WTC11 (cell line): ENCODE measurements at regions not wholly inside any gene's neighbourhood (a gene's known extent, or its start where the extent isn't known, plus 50 kb on each side); places are given as distances from the start of the nearest gene placed in this dataset.

Source experiments
- ATAC-seq: fragments of 200-7000 bp; cut with Tn5 transposase; 2 replicates; pipeline ENCODE4 v1.10.0; 2021; ENCODE audit warnings: mild to moderate bottlenecking, moderate library complexity
- CTCF ChIA-PET: fragments of 300-600 bp; sonication (Branson Sonifier 250); formaldehyde crosslinking; loops from one replicate; lab custom pipeline; 2021; ENCODE audit warnings: antibody characterized with exemption; lab: Charles Lee
- POLR2A ChIA-PET: fragments of 350-600 bp; sonication (Branson Sonifier 250); formaldehyde crosslinking; loops from one replicate; lab custom pipeline; 2021; ENCODE audit warnings: antibody characterized with exemption; lab: Charles Lee
- DNase-seq: peaks from one replicate; pipeline ENCODE4 v3.0.0; 2021; ENCODE audit warnings: low spot score
- H3K27ac Mint-ChIP-seq: 2 replicates; pipeline ENCODE4 v1.8.0; 2021; ENCODE audit warnings: mixed read lengths
- H3K27me3 Mint-ChIP-seq: 2 replicates; pipeline ENCODE4 v1.8.0; 2021; ENCODE audit warnings: low read depth, mild to moderate bottlenecking, moderate library complexity, mixed read lengths
- H3K36me3 Mint-ChIP-seq: 2 replicates; pipeline ENCODE4 v1.8.0; 2021; ENCODE audit warnings: mixed read lengths
- H3K4me1 Mint-ChIP-seq: 2 replicates; pipeline ENCODE4 v1.8.0; 2022; ENCODE audit warnings: mixed read lengths
- H3K4me3 Mint-ChIP-seq: 2 replicates; pipeline ENCODE4 v1.8.0; 2021; ENCODE audit warnings: mild to moderate bottlenecking, moderate library complexity, mixed read lengths
- H3K9me3 Mint-ChIP-seq: 2 replicates; pipeline ENCODE4 v1.8.0; 2021; ENCODE audit warnings: mixed read lengths
- CREM ChIP-seq: sonication (generic); formaldehyde crosslinking; IDR thresholded peaks from 2 replicates; pipeline ENCODE4 v1.8.1; 2022; ENCODE audit warnings: mild to moderate bottlenecking, missing genetic modification reagents, moderate library complexity
- JAZF1 ChIP-seq: fragments of 250-450 bp; sonication (Bioruptor Pico); IDR thresholded peaks from 2 replicates; pipeline ENCODE4 v1.9.0; 2021; ENCODE audit warnings: moderate library complexity, mild to moderate bottlenecking, inconsistent platforms
- JUN ChIP-seq: sonication (generic); formaldehyde crosslinking; IDR thresholded peaks from 2 replicates; pipeline ENCODE4 v1.8.0; 2023; ENCODE audit warnings: mild to moderate bottlenecking, missing genetic modification reagents
- MYBL2 ChIP-seq: sonication (generic); formaldehyde crosslinking; IDR thresholded peaks from 2 replicates; pipeline ENCODE4 v1.8.1; 2023; ENCODE audit warnings: mild to moderate bottlenecking, moderate library complexity, missing genetic modification reagents
- OVOL2 ChIP-seq: fragments of 250-450 bp; sonication (Bioruptor Pico); IDR thresholded peaks from 2 replicates; pipeline ENCODE4 v1.9.0; 2021; ENCODE audit warnings: mild to moderate bottlenecking, borderline replicate concordance
- RORB ChIP-seq: fragments of 250-450 bp; sonication (Bioruptor Pico); IDR thresholded peaks from 2 replicates; pipeline ENCODE4 v1.9.0; 2021; ENCODE audit warnings: mild to moderate bottlenecking
- SMAD4 ChIP-seq: sonication (generic); formaldehyde crosslinking; IDR thresholded peaks from 2 replicates; pipeline ENCODE4 v1.8.0; 2022; ENCODE audit warnings: mild to moderate bottlenecking, missing genetic modification reagents
- TCF7 ChIP-seq: sonication (generic); formaldehyde crosslinking; IDR thresholded peaks from 2 replicates; pipeline ENCODE4 v1.8.0; 2022; ENCODE audit warnings: mild to moderate bottlenecking, low read depth, missing genetic modification reagents, moderate library complexity
- ZNF219 ChIP-seq: sonication (generic); formaldehyde crosslinking; IDR thresholded peaks from 2 replicates; pipeline ENCODE4 v1.8.0; 2023; ENCODE audit warnings: missing genetic modification reagents, mild to moderate bottlenecking, borderline replicate concordance
- TF ChIP-seq, protein P1 (sequence below): sonication (generic); formaldehyde crosslinking; IDR thresholded peaks from 2 replicates; pipeline ENCODE4 v1.8.1; 2023; ENCODE audit warnings: mild to moderate bottlenecking, missing genetic modification reagents, borderline replicate concordance
- TF ChIP-seq, protein P2 (sequence below): sonication (generic); formaldehyde crosslinking; IDR thresholded peaks from 2 replicates; pipeline ENCODE4 v1.8.1; 2023; ENCODE audit warnings: mild to moderate bottlenecking, missing genetic modification reagents
- TF ChIP-seq, protein P3 (sequence below): sonication (generic); formaldehyde crosslinking; IDR thresholded peaks from 2 replicates; pipeline ENCODE4 v1.8.0; 2023; ENCODE audit warnings: mild to moderate bottlenecking, missing genetic modification reagents
- TF ChIP-seq, protein P4 (sequence below): sonication (generic); formaldehyde crosslinking; IDR thresholded peaks from 2 replicates; pipeline ENCODE4 v1.8.1; 2022; ENCODE audit warnings: low read depth, mild to moderate bottlenecking, moderate library complexity, missing genetic modification reagents, borderline replicate concordance
- TF ChIP-seq, protein P5 (sequence below): sonication (generic); formaldehyde crosslinking; IDR thresholded peaks from 2 replicates; pipeline ENCODE4 v1.8.1; 2023; ENCODE audit warnings: mild to moderate bottlenecking, missing genetic modification reagents
- TF ChIP-seq, protein P6 (sequence below): sonication (generic); formaldehyde crosslinking; IDR thresholded peaks from 2 replicates; pipeline ENCODE4 v1.8.1; 2023; ENCODE audit warnings: mild to moderate bottlenecking, missing genetic modification reagents, moderate library complexity

DNA sequence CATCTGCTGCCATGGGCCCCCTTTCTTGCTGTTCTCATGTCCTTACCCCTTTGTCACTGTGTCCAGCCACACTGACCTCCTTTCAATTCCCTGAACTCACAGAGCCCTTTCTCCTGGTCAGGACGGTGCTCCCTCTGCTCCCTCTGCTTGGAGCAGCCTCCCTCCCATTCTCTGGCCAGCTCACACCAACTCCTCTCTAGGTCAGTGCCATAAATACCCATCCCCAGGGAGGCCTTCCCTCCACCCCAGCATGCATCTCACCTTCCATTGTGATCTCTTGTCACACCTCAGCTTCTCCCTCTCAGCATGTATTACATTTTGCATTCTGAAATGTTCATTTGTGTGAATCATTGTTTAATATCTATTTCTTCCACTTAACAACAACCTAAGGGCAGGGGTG, 50.9 kb upstream of the PRNP start:
- no peaks in the 10 kb centered on the region; the same call in 1 of the 2 replicates for H3K27me3 Mint-ChIP-seq
- H3K4me3 Mint-ChIP-seq: no peak overlapping the region
- H3K4me1 Mint-ChIP-seq: no peaks in the 10 kb centered on the region
- POLR2A ChIA-PET: no interaction called here
- TF ChIP-seq, protein P1, sequence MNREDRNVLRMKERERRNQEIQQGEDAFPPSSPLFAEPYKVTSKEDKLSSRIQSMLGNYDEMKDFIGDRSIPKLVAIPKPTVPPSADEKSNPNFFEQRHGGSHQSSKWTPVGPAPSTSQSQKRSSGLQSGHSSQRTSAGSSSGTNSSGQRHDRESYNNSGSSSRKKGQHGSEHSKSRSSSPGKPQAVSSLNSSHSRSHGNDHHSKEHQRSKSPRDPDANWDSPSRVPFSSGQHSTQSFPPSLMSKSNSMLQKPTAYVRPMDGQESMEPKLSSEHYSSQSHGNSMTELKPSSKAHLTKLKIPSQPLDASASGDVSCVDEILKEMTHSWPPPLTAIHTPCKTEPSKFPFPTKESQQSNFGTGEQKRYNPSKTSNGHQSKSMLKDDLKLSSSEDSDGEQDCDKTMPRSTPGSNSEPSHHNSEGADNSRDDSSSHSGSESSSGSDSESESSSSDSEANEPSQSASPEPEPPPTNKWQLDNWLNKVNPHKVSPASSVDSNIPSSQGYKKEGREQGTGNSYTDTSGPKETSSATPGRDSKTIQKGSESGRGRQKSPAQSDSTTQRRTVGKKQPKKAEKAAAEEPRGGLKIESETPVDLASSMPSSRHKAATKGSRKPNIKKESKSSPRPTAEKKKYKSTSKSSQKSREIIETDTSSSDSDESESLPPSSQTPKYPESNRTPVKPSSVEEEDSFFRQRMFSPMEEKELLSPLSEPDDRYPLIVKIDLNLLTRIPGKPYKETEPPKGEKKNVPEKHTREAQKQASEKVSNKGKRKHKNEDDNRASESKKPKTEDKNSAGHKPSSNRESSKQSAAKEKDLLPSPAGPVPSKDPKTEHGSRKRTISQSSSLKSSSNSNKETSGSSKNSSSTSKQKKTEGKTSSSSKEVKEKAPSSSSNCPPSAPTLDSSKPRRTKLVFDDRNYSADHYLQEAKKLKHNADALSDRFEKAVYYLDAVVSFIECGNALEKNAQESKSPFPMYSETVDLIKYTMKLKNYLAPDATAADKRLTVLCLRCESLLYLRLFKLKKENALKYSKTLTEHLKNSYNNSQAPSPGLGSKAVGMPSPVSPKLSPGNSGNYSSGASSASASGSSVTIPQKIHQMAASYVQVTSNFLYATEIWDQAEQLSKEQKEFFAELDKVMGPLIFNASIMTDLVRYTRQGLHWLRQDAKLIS: no peak
- TF ChIP-seq OVOL2 (CRISPR knock-in tag) (no peak), MYBL2 (CRISPR knock-in tag) (no peak)
- TF ChIP-seq, protein P2, sequence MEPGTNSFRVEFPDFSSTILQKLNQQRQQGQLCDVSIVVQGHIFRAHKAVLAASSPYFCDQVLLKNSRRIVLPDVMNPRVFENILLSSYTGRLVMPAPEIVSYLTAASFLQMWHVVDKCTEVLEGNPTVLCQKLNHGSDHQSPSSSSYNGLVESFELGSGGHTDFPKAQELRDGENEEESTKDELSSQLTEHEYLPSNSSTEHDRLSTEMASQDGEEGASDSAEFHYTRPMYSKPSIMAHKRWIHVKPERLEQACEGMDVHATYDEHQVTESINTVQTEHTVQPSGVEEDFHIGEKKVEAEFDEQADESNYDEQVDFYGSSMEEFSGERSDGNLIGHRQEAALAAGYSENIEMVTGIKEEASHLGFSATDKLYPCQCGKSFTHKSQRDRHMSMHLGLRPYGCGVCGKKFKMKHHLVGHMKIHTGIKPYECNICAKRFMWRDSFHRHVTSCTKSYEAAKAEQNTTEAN: no peak
- H3K9me3 Mint-ChIP-seq: peaks cover 19% of the 10 kb centered on the region
- ATAC-seq: no peak
- CTCF ChIA-PET: no interaction called here
- no peak overlapping the region for H3K27ac Mint-ChIP-seq
- no peak for DNase-seq
- H3K36me3 Mint-ChIP-seq: peaks cover 6% of the 10 kb centered on the region

DNA sequence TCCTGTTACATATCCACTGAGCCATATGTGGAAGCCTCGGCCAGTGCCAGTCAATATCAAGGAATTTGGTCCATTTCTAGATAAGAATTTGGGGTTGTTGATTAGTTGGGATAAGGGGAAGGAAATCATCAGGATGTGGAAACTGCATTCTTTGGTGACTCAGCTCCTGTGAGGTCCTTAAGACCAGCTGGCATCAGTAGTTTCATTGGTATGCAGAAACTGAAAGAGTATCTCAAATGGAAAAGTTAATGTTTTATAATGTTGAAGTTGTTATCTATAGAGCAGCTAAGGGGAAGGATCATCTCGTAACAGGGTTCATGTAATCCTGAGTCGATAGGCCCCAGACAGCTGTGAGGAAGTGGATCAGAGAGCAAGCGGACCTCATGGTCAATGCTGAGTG, 52.5 kb upstream of the PRNP start:
- no peaks in the 10 kb centered on the region for H3K4me1 Mint-ChIP-seq
- H3K27me3 Mint-ChIP-seq: no peaks in the 10 kb centered on the region; the same call in 1 of the 2 replicates
- ATAC-seq (no peak), DNase-seq (no peak)
- H3K36me3 Mint-ChIP-seq: peaks cover 6% of the 10 kb centered on the region
- ChIA-PET POLR2A (no interaction called here), CTCF (no interaction called here)
- TF ChIP-seq, protein P3, sequence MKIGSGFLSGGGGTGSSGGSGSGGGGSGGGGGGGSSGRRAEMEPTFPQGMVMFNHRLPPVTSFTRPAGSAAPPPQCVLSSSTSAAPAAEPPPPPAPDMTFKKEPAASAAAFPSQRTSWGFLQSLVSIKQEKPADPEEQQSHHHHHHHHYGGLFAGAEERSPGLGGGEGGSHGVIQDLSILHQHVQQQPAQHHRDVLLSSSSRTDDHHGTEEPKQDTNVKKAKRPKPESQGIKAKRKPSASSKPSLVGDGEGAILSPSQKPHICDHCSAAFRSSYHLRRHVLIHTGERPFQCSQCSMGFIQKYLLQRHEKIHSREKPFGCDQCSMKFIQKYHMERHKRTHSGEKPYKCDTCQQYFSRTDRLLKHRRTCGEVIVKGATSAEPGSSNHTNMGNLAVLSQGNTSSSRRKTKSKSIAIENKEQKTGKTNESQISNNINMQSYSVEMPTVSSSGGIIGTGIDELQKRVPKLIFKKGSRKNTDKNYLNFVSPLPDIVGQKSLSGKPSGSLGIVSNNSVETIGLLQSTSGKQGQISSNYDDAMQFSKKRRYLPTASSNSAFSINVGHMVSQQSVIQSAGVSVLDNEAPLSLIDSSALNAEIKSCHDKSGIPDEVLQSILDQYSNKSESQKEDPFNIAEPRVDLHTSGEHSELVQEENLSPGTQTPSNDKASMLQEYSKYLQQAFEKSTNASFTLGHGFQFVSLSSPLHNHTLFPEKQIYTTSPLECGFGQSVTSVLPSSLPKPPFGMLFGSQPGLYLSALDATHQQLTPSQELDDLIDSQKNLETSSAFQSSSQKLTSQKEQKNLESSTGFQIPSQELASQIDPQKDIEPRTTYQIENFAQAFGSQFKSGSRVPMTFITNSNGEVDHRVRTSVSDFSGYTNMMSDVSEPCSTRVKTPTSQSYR: no peak
- TF ChIP-seq, protein P4, sequence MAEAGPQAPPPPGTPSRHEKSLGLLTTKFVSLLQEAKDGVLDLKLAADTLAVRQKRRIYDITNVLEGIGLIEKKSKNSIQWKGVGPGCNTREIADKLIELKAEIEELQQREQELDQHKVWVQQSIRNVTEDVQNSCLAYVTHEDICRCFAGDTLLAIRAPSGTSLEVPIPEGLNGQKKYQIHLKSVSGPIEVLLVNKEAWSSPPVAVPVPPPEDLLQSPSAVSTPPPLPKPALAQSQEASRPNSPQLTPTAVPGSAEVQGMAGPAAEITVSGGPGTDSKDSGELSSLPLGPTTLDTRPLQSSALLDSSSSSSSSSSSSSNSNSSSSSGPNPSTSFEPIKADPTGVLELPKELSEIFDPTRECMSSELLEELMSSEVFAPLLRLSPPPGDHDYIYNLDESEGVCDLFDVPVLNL: no peak
- TF ChIP-seq SMAD4 (no peak), JUN (no peak), ZNF219 (CRISPR knock-in tag) (no peak), RORB (CRISPR knock-in tag) (no peak), CREM (CRISPR knock-in tag) (no peak), JAZF1 (CRISPR knock-in tag) (no peak), TCF7 (no peak)
- TF ChIP-seq, protein P5, sequence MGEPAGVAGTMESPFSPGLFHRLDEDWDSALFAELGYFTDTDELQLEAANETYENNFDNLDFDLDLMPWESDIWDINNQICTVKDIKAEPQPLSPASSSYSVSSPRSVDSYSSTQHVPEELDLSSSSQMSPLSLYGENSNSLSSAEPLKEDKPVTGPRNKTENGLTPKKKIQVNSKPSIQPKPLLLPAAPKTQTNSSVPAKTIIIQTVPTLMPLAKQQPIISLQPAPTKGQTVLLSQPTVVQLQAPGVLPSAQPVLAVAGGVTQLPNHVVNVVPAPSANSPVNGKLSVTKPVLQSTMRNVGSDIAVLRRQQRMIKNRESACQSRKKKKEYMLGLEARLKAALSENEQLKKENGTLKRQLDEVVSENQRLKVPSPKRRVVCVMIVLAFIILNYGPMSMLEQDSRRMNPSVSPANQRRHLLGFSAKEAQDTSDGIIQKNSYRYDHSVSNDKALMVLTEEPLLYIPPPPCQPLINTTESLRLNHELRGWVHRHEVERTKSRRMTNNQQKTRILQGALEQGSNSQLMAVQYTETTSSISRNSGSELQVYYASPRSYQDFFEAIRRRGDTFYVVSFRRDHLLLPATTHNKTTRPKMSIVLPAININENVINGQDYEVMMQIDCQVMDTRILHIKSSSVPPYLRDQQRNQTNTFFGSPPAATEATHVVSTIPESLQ (CRISPR knock-in tag): no peak
- TF ChIP-seq, protein P6, sequence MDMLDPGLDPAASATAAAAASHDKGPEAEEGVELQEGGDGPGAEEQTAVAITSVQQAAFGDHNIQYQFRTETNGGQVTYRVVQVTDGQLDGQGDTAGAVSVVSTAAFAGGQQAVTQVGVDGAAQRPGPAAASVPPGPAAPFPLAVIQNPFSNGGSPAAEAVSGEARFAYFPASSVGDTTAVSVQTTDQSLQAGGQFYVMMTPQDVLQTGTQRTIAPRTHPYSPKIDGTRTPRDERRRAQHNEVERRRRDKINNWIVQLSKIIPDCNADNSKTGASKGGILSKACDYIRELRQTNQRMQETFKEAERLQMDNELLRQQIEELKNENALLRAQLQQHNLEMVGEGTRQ (CRISPR knock-in tag): no peak
- TF ChIP-seq, protein P1: no peak
- H3K27ac Mint-ChIP-seq: no peak overlapping the region
- H3K9me3 Mint-ChIP-seq: peaks cover 19% of the 10 kb centered on the region
- H3K4me3 Mint-ChIP-seq: no peak overlapping the region
